Brain microvascular endothelial cell (primary cell): ENCODE measurements at regions not wholly inside any gene's neighbourhood (a gene's known extent, or its start where the extent isn't known, plus 50 kb on each side); places are given as distances from the start of the nearest gene placed in this dataset.

ENCODE experiments used
- DNase-seq: peaks from one replicate; pipeline ENCODE4 v3.0.0-alpha.2; 2020
- H3K27ac ChIP-seq: fragments of 250-450 bp; sonication (Bioruptor Pico); 2 replicates; pipeline ENCODE4 v1.5.1; 2020; ENCODE audit warnings: mild to moderate bottlenecking, moderate library complexity
- H3K27me3 ChIP-seq: fragments of 250-450 bp; sonication (Bioruptor Pico); replicated peaks from 2 replicates; pipeline ENCODE4 v1.5.1; 2020; ENCODE audit warnings: mild to moderate bottlenecking
- H3K36me3 ChIP-seq: fragments of 250-450 bp; sonication (Bioruptor Pico); replicated peaks from 2 replicates; pipeline ENCODE4 v1.5.1; 2020; ENCODE audit warnings: mild to moderate bottlenecking
- H3K4me3 ChIP-seq: 2 replicates; pipeline ENCODE4 v1.5.1; 2011; ENCODE audit warnings: low read depth, mild to moderate bottlenecking, control low read depth, low read length, moderate library complexity
- in situ Hi-C: cut with HindIII; loops from 2 replicates; pipeline ENCODE4 v1.10.0; 2017; ENCODE audit warnings: low sequenced_read_pairs, low pct_ligation_motif_present
- TF ChIP-seq, protein P1 (sequence below): IDR thresholded peaks from 2 replicates; pipeline ENCODE4 v1.5.1; 2011; ENCODE audit warnings: low read depth, mild to moderate bottlenecking, moderate library complexity, low read length, control low read depth, inconsistent platforms; ENCODE audit errors: missing control alignments

DNA sequence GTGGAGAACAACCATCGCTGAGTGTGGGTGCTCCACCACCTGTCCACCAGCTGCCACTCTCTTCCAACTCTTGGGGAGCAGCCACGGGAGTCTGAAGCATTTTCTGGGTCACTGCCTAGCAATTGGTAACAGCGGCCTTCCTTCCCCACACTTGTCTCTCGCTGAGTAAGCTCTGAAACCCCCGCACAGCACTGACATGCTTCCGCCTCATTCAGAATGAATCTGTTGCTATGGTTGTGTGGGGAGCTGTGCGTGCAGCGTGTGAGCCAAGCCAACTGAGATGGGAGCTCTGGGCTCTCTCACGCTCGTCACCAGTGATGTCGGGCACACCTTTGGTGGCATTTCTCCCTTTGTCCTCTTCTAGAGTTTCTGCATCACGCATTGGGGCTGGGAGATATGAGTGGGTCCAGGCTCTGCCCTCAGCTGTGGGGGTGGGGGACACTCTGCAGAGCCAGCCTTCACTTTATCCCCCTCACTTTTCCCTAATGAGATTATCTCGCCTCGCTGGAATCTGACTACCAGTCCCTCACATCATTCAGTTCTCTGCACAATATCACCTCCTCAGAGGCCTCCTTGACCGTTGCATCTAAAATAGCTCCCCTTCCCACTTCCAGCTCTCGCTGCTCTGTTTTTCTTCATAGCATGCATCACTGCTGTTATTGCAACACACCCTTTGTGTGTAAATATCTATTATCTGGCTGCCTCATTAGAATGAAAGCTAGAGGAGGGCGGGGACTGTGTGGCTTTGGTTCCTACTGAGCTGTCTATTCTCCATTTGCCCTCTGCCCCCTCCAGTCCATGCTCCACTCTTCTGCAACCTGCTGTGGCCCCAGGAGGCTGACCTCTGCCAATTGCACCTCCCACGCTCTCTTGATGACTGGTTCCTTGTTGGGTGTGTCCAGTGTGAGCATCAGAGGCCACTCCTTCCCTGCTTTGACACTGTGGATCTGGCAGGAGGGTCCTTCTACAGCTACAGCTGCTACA lies 569.9 kb upstream of the CADM1 start:
- no peak overlapping the region for H3K4me3 ChIP-seq
- TF ChIP-seq, protein P1, sequence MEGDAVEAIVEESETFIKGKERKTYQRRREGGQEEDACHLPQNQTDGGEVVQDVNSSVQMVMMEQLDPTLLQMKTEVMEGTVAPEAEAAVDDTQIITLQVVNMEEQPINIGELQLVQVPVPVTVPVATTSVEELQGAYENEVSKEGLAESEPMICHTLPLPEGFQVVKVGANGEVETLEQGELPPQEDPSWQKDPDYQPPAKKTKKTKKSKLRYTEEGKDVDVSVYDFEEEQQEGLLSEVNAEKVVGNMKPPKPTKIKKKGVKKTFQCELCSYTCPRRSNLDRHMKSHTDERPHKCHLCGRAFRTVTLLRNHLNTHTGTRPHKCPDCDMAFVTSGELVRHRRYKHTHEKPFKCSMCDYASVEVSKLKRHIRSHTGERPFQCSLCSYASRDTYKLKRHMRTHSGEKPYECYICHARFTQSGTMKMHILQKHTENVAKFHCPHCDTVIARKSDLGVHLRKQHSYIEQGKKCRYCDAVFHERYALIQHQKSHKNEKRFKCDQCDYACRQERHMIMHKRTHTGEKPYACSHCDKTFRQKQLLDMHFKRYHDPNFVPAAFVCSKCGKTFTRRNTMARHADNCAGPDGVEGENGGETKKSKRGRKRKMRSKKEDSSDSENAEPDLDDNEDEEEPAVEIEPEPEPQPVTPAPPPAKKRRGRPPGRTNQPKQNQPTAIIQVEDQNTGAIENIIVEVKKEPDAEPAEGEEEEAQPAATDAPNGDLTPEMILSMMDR = no peak
- H3K27ac ChIP-seq = no peak overlapping the region
- in situ Hi-C loops = no loop called here
- H3K36me3 ChIP-seq = no peaks in the 10 kb centered on the region
- H3K27me3 ChIP-seq = no peaks in the 10 kb centered on the region
- no peak for DNase-seq

DNA sequence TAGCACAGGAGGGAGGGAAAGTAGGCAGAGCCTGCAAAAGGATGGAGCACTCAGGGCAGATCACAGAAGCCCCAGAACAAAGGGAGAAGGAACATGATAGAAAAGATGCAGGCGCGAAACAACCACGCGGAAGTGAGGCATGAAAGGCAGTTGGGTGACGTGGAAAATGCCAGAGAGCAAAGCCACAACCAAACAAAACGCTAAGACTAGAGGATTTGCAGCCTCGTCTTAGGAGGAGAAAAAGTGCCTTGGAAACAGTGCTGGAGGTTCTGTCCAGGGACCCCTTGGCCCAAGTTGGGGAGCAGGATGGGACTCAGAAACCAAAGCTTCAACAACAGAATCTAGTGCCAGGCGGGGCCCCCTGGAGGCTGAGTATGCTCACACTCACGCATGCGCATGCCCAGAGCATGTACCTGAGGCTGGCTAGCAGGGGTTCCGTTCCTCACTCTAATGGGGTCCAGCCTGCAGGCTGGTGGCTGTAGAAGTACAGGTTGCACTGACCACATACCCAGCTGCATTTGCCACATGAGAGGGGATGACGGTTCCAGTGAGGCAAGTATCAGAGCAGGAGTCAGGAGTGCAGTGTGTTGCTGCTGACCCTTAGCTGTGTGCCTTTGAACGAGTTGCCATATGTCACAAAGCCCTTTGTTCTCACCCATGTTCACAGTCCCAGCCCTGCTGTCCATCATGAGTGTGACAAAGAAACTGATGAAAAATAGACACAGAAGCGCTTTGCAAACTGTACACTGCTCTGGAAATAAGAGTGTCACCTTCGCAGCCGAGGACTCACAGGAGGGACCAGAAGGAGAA lies 568.6 kb upstream of the CADM1 start:
- in situ Hi-C loops = no loop called here
- H3K27me3 ChIP-seq = no peaks in the 10 kb centered on the region
- H3K27ac ChIP-seq = no peak overlapping the region
- no peak overlapping the region for H3K4me3 ChIP-seq
- no peak for DNase-seq
- H3K36me3 ChIP-seq = no peaks in the 10 kb centered on the region
- TF ChIP-seq, protein P1 = peak; percentile 37

DNA sequence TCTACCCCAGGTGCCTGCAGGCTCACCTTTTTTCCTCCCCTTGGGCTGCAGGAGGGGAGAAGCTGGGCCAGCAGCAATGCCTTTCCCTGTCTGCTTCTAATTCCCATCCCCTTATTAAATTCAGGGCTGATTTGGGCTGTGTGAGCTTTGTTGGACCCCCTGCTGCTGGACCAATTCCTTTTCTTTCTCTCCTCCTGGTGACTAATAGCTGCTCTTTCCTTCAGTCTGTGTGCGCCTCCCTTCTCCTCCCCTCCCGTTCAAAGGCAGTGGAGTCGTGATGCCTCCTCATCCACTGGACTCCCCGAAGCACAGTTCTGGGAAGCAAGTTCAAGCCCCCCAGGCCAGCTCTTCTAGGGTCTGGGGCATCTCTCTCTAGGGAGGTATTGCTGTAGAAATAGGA lies 567.9 kb upstream of the CADM1 start:
- Histone ChIP-seq H3K27ac (no peak overlapping the region), H3K36me3 (no peaks in the 10 kb centered on the region), H3K4me3 (no peak overlapping the region), H3K27me3 (no peaks in the 10 kb centered on the region)
- in situ Hi-C loops = no loop called here
- TF ChIP-seq, protein P1 = no peak
- DNase-seq = no peak

DNA sequence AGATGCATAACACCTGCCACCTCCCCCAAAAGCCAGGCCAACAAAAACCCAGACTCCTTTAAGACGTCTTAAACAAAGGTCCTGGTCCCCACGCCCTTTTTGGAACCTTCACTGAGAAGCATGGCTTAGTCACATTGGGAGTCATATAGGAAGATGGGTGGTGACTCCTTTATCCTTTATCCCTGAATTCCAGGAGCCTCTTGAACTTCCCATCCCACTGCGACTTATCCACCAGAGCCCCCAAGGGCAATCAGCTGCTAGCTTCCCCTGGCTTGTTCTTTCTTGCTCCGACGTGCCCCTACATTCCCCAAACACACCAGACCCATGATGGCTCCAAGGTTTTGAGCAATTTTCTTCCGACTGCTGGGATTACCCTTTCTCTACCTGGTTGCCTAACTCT lies 567.0 kb upstream of the CADM1 start:
- DNase-seq = no peak
- in situ Hi-C loops = no loop called here
- H3K4me3 ChIP-seq = no peak overlapping the region
- H3K36me3 ChIP-seq = no peaks in the 10 kb centered on the region
- H3K27ac ChIP-seq = no peak overlapping the region
- H3K27me3 ChIP-seq = no peaks in the 10 kb centered on the region
- TF ChIP-seq, protein P1 = no peak

DNA sequence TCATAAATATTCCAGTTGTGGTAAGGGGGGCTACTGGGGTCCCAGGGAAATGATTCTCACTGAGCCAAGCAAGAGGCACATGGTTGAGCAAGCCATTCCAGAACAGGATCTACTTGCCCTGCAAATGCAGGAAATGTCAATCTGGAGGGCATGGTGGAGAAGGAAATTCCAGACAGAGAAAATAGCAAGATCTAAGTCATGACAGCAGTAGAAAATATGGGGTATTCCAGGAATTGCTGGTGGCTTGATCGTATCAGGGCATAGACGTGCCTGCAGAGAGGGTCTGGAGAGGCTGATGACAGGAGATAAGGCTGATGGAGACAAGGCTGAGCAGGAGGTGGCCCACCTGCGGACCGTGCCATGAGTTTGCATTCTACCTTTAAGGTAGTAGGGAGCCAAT lies 566.3 kb upstream of the CADM1 start:
- H3K27me3 ChIP-seq = no peaks in the 10 kb centered on the region
- in situ Hi-C loops = no loop called here
- H3K36me3 ChIP-seq = no peaks in the 10 kb centered on the region
- H3K4me3 ChIP-seq = no peak overlapping the region
- TF ChIP-seq, protein P1 = no peak
- H3K27ac ChIP-seq = no peak overlapping the region
- DNase-seq = no peak
